Smooth muscle cell (in vitro differentiated cells): ENCODE measurements at regions not wholly inside any gene's neighbourhood (a gene's known extent, or its start where the extent isn't known, plus 50 kb on each side); places are given as distances from the start of the nearest gene placed in this dataset.

ENCODE experiments used
- DNase-seq: peaks from one replicate; lab custom pipeline; 2025; ENCODE audit not compliant: unreplicated experiment; lab: John Stamatoyannopoulos, UW
- H2AFZ ChIP-seq: fragments of 200-600 bp; sonication (generic); 2 replicates; pipeline ENCODE4 v1.6.0; 2016; ENCODE audit warnings: antibody characterized with exemption, low read depth, mild to moderate bottlenecking
- H3F3A ChIP-seq: fragments of 200-600 bp; sonication (generic); 2 replicates; pipeline ENCODE4 v1.6.0; 2017; ENCODE audit warnings: antibody characterized with exemption, low read depth
- H3K27ac ChIP-seq: fragments of 200-600 bp; sonication (generic); 2 replicates; pipeline ENCODE4 v1.5.1; 2016; ENCODE audit warnings: low read depth, mild to moderate bottlenecking
- H3K27me3 ChIP-seq: fragments of 200-600 bp; sonication (generic); 2 replicates; pipeline ENCODE4 v1.6.1; 2016; ENCODE audit warnings: low read depth, mild to moderate bottlenecking
- H3K36me3 ChIP-seq: fragments of 200-600 bp; sonication (generic); 2 replicates; pipeline ENCODE4 v1.5.1; 2016; ENCODE audit warnings: low read depth
- H3K4me1 ChIP-seq: fragments of 200-600 bp; sonication (generic); 2 replicates; pipeline ENCODE4 v1.5.1; 2016; ENCODE audit warnings: low read depth
- H3K4me2 ChIP-seq: fragments of 200-600 bp; sonication (generic); 2 replicates; pipeline ENCODE4 v1.6.0; 2016; ENCODE audit warnings: mild to moderate bottlenecking
- H3K4me3 ChIP-seq: fragments of 200-600 bp; sonication (generic); 2 replicates; pipeline ENCODE4 v1.5.1; 2016; ENCODE audit warnings: mild to moderate bottlenecking
- H3K79me2 ChIP-seq: fragments of 200-600 bp; sonication (generic); 2 replicates; pipeline ENCODE4 v1.6.0; 2016; ENCODE audit warnings: low read depth, mild to moderate bottlenecking
- H3K9ac ChIP-seq: fragments of 200-600 bp; sonication (generic); 2 replicates; pipeline ENCODE4 v1.6.0; 2016; ENCODE audit warnings: low read depth
- H3K9me3 ChIP-seq: fragments of 200-600 bp; sonication (generic); replicated peaks from 2 replicates; pipeline ENCODE4 v1.5.1; 2016; ENCODE audit warnings: low read depth
- H4K20me1 ChIP-seq: fragments of 200-600 bp; sonication (generic); 2 replicates; pipeline ENCODE4 v1.6.0; 2016; ENCODE audit warnings: low read depth
- CTCF ChIP-seq: fragments of 200-600 bp; sonication (generic); IDR thresholded peaks from 2 replicates; pipeline ENCODE4 v1.5.1; 2017; ENCODE audit warnings: borderline replicate concordance, mild to moderate bottlenecking, antibody characterized with exemption; ENCODE audit not compliant: insufficient read depth, poor library complexity, severe bottlenecking
- WGBS: methylation state at CpG from one replicate; pipeline ENCODE4 v1.1.7; 2016; ENCODE audit warnings: low lambda C conversion rate; 5-methylcytosine and 5-hydroxymethylcytosine counted together

DNA sequence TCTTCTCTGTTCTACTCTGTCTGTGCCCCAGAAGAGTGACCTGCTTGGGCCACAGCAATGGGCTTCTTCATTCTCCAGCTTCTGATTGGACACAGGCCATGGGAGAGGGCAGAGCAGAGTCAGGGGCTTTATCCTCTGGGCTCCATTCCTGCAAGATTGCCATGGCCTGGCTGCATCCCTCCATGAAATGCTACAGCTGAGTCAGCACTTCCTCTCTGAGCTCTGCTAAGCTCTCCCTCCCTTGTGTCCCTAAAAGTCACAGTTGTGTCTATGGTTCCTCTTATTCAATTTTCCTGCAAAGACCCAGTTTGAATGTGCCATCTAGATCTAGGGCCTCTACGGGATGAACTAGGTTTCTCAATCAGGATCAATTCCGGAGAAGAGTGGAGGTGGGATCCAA lies 903.8 kb downstream of the TYW1 start:
- no peaks in the 10 kb centered on the region for H3K9me3 ChIP-seq
- no peak for DNase-seq
- TF ChIP-seq CTCF = no peak
- H4K20me1 ChIP-seq = no peaks in the 10 kb centered on the region
- H3K4me1 ChIP-seq = no peaks in the 10 kb centered on the region
- H3K4me2 ChIP-seq = no peak overlapping the region
- 69% methylated on average over 2 of the region's 2 CpGs for WGBS
- no peak overlapping the region for H3K9ac ChIP-seq
- peaks cover 3% of the 10 kb centered on the region for H3K27me3 ChIP-seq
- no peak overlapping the region for H3K4me3 ChIP-seq
- H3K36me3 ChIP-seq = no peaks in the 10 kb centered on the region
- H3K79me2 ChIP-seq = no peaks in the 10 kb centered on the region
- H2AFZ ChIP-seq = no peak overlapping the region
- H3K27ac ChIP-seq = no peak overlapping the region
- no peaks in the 10 kb centered on the region for H3F3A ChIP-seq

- DNase-seq = no peak
- WGBS = 83% methylated on average over 17 of the region's 17 CpGs
- Histone ChIP-seq H3K79me2 (no peaks in the 10 kb centered on the region), H3K27me3 (peaks cover 3% of the 10 kb centered on the region), H4K20me1 (no peaks in the 10 kb centered on the region), H3K4me1 (no peaks in the 10 kb centered on the region), H3K4me2 (no peak overlapping the region), H3K27ac (no peak overlapping the region), H3K9me3 (no peaks in the 10 kb centered on the region), H3K36me3 (no peaks in the 10 kb centered on the region), H3F3A (no peaks in the 10 kb centered on the region), H3K9ac (no peak overlapping the region), H2AFZ (no peak overlapping the region), H3K4me3 (no peak overlapping the region)
- no peak for TF ChIP-seq CTCF
Observed at GRCh38 chr7:67901808-67902480, 905.3 kb downstream of the TYW1 start.

- H2AFZ ChIP-seq = no peak overlapping the region
- no peak overlapping the region for H3K4me3 ChIP-seq
- no peak overlapping the region for H3K4me2 ChIP-seq
- H3F3A ChIP-seq = no peaks in the 10 kb centered on the region
- H3K9me3 ChIP-seq = no peaks in the 10 kb centered on the region
- no peak overlapping the region for H3K9ac ChIP-seq
- H3K79me2 ChIP-seq = no peaks in the 10 kb centered on the region
- TF ChIP-seq CTCF = no peak
- peaks cover 3% of the 10 kb centered on the region for H3K27me3 ChIP-seq
- no peak for DNase-seq
- no peaks in the 10 kb centered on the region for H3K36me3 ChIP-seq
- WGBS = 75% methylated on average over 5 of the region's 5 CpGs
- H3K27ac ChIP-seq = no peak overlapping the region
- no peaks in the 10 kb centered on the region for H3K4me1 ChIP-seq
- no peaks in the 10 kb centered on the region for H4K20me1 ChIP-seq
Observed at GRCh38 chr7:67907792-67908191, 911.2 kb downstream of the TYW1 start.

DNA sequence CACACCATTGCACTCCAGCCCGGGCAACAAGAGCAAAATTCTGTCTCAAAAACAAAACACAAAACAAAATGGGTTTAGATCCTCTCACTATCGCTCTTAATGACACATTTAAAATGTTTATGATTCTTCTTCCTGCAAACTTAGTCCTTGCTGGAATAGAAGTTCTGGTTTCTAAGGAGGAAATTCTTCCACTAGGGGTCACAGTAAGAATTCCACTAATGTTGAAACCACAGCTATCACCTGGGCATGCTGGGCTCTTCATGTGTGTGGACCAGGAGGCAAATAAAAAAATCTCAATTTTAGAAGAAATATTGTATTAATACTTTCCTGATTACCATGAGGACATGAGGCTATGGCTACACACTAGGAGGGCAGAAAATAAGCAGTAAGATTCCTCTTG lies 915.8 kb downstream of the TYW1 start:
- no peak for TF ChIP-seq CTCF
- H3K4me3 ChIP-seq = no peak overlapping the region
- WGBS = 88% methylated on average over 2 of the region's 2 CpGs
- no peaks in the 10 kb centered on the region for H3K27me3 ChIP-seq
- H3K4me1 ChIP-seq = no peaks in the 10 kb centered on the region
- H3K9ac ChIP-seq = no peak overlapping the region
- no peak overlapping the region for H2AFZ ChIP-seq
- H3K79me2 ChIP-seq = no peaks in the 10 kb centered on the region
- H3K36me3 ChIP-seq = no peaks in the 10 kb centered on the region
- H3K9me3 ChIP-seq = no peaks in the 10 kb centered on the region
- no peak for DNase-seq
- H3F3A ChIP-seq = no peaks in the 10 kb centered on the region
- H3K27ac ChIP-seq = no peak overlapping the region
- H4K20me1 ChIP-seq = no peaks in the 10 kb centered on the region
- H3K4me2 ChIP-seq = no peak overlapping the region
